MM.1S (cell line): ENCODE measurements at regions not wholly inside any gene's neighbourhood (a gene's known extent, or its start where the extent isn't known, plus 50 kb on each side); places are given as distances from the start of the nearest gene placed in this dataset.

Source experiments
- DNase-seq: peaks from one replicate; pipeline ENCODE4 v3.0.0-alpha.2; 2015
- H2AFZ ChIP-seq: fragments of 300-600 bp; sonication (generic); 2 replicates; pipeline ENCODE4 v1.6.0; 2016; ENCODE audit warnings: antibody characterized with exemption, low read length
- H3F3A ChIP-seq: fragments of 300-600 bp; sonication (generic); 2 replicates; pipeline ENCODE4 v1.6.1; 2016; ENCODE audit warnings: mild to moderate bottlenecking, antibody characterized with exemption, low read length, moderate library complexity, mixed read lengths; ENCODE audit not compliant: insufficient read depth
- H3K27ac ChIP-seq: fragments of 300-600 bp; sonication (generic); 2 replicates; pipeline ENCODE4 v1.5.1; 2016; ENCODE audit warnings: mild to moderate bottlenecking, low read length
- H3K27me3 ChIP-seq: fragments of 300-600 bp; sonication (generic); replicated peaks from 2 replicates; pipeline ENCODE4 v1.6.0; 2016; ENCODE audit warnings: low read length; ENCODE audit not compliant: insufficient read depth
- H3K36me3 ChIP-seq: fragments of 300-600 bp; sonication (generic); replicated peaks from 2 replicates; pipeline ENCODE4 v1.6.1; 2016; ENCODE audit warnings: mild to moderate bottlenecking, low read length, mixed read lengths; ENCODE audit not compliant: insufficient read depth
- H3K4me1 ChIP-seq: fragments of 300-600 bp; sonication (generic); 2 replicates; pipeline ENCODE4 v1.6.1; 2016; ENCODE audit warnings: low read length, mixed read lengths
- H3K4me2 ChIP-seq: fragments of 300-600 bp; sonication (generic); 2 replicates; pipeline ENCODE4 v1.6.0; 2016; ENCODE audit warnings: low read depth, low read length
- H3K4me3 ChIP-seq: fragments of 300-600 bp; sonication (generic); 2 replicates; pipeline ENCODE4 v1.5.1; 2016; ENCODE audit warnings: low read length, mixed read lengths
- H3K79me2 ChIP-seq: fragments of 300-600 bp; sonication (generic); 2 replicates; pipeline ENCODE4 v1.6.1; 2016; ENCODE audit warnings: mixed run types, low read length, mixed read lengths
- H3K9ac ChIP-seq: fragments of 300-600 bp; sonication (generic); 2 replicates; pipeline ENCODE4 v1.6.1; 2016; ENCODE audit warnings: low read length, mixed read lengths
- H3K9me2 ChIP-seq: fragments of 300-600 bp; sonication (generic); replicated peaks from 2 replicates; pipeline ENCODE4 v1.6.1; 2016; ENCODE audit warnings: mild to moderate bottlenecking, low read length, mixed read lengths; ENCODE audit not compliant: insufficient read depth
- H3K9me3 ChIP-seq: fragments of 300-600 bp; sonication (generic); replicated peaks from 2 replicates; pipeline ENCODE4 v1.6.1; 2016; ENCODE audit warnings: mild to moderate bottlenecking, low read length, mixed read lengths; ENCODE audit not compliant: insufficient read depth
- H4K20me1 ChIP-seq: fragments of 300-600 bp; sonication (generic); 2 replicates; pipeline ENCODE4 v1.6.1; 2016; ENCODE audit warnings: mild to moderate bottlenecking, low read length, moderate library complexity, mixed read lengths; ENCODE audit not compliant: insufficient read depth
- CTCF ChIP-seq: fragments of 300-600 bp; sonication (generic); IDR thresholded peaks from 2 replicates; pipeline ENCODE4 v1.5.1; 2016; ENCODE audit warnings: antibody characterized with exemption, low read length, mixed read lengths
- EZH2 ChIP-seq: fragments of 300-600 bp; sonication (generic); optimal IDR thresholded peaks from 2 replicates; pipeline ENCODE3; 2017; ENCODE audit warnings: low read depth, mild to moderate bottlenecking, antibody characterized with exemption, low read length, mixed read lengths
- EZH2phosphoT487 ChIP-seq: fragments of 300-600 bp; sonication (generic); IDR thresholded peaks from 2 replicates; pipeline ENCODE4 v1.6.1; 2018; ENCODE audit warnings: antibody characterized with exemption, low read length

DNA sequence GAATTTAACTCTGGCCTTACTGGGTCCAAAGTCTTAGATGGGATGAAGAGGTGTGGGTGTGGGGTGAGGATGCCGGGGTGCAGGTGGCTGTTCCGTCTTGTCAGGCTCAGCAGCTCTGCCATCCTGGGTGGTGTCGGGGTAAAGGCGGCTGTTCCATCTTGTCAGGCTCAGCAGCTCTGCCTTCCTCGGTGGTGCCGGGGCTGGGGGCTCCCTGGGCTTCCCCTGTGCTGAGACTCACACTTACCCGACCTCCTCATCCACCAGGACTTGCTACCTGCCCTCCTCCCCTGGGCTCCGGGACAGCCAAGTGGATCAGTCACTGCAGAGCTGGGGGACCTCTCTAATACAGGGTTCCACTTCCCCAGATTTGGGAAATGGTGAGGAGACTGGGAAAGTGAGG lies 244.3 kb upstream of the SHH start:
- H4K20me1 ChIP-seq = no peaks in the 10 kb centered on the region
- no peak overlapping the region for H3K4me2 ChIP-seq
- H3K4me3 ChIP-seq = no peak overlapping the region
- H3K9me3 ChIP-seq = no peaks in the 10 kb centered on the region
- no peak for DNase-seq
- no peak overlapping the region for H3K9ac ChIP-seq
- H2AFZ ChIP-seq = no peak overlapping the region
- H3F3A ChIP-seq = no peaks in the 10 kb centered on the region
- TF ChIP-seq EZH2phosphoT487 (no peak), EZH2 (no peak), CTCF (no peak)
- peaks cover 61% of the 10 kb centered on the region for H3K27me3 ChIP-seq
- no peaks in the 10 kb centered on the region for H3K36me3 ChIP-seq
- no peaks in the 10 kb centered on the region for H3K9me2 ChIP-seq
- H3K27ac ChIP-seq = no peak overlapping the region
- no peaks in the 10 kb centered on the region for H3K4me1 ChIP-seq
- no peaks in the 10 kb centered on the region for H3K79me2 ChIP-seq

- H3K27ac ChIP-seq = no peak overlapping the region
- H3K9me3 ChIP-seq = no peaks in the 10 kb centered on the region
- TF ChIP-seq EZH2 = no peak
- no peak for TF ChIP-seq CTCF
- TF ChIP-seq EZH2phosphoT487 = no peak
- H3F3A ChIP-seq = no peaks in the 10 kb centered on the region
- H2AFZ ChIP-seq = no peak overlapping the region
- H3K4me3 ChIP-seq = no peak overlapping the region
- no peaks in the 10 kb centered on the region for H3K79me2 ChIP-seq
- H3K27me3 ChIP-seq = peaks cover 56% of the 10 kb centered on the region
- no peaks in the 10 kb centered on the region for H3K9me2 ChIP-seq
- no peak for DNase-seq
- H3K36me3 ChIP-seq = no peaks in the 10 kb centered on the region
- no peaks in the 10 kb centered on the region for H3K4me1 ChIP-seq
- no peak overlapping the region for H3K4me2 ChIP-seq
- no peaks in the 10 kb centered on the region for H4K20me1 ChIP-seq
- H3K9ac ChIP-seq = no peak overlapping the region
Observed at GRCh38 chr7:156055206-156055822, 243.1 kb upstream of the SHH start.

DNA sequence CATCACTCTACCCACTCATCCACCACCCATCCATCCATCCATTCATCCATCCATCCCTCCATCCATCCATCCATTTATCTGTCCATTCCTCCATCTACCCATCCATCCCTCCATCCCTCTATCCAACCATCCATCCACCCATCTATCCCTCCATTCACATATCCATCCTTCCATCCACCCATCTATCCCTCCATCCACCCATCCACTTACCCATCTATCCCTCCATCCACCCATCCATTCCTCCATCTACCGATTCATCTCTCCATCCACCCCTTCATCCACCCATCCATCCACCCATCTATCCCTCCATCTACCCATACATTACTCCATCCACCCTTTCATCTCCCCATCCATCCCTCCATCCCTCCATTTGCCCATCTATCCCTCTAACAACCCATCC lies 239.6 kb upstream of the SHH start:
- Histone ChIP-seq H3K27ac (no peak overlapping the region), H2AFZ (no peak overlapping the region), H3K4me2 (no peak overlapping the region), H3K9me2 (no peaks in the 10 kb centered on the region), H3K4me1 (no peaks in the 10 kb centered on the region), H4K20me1 (no peaks in the 10 kb centered on the region), H3K4me3 (no peak overlapping the region), H3K27me3 (peaks cover 42% of the 10 kb centered on the region), H3K9ac (no peak overlapping the region), H3K79me2 (no peaks in the 10 kb centered on the region), H3F3A (no peaks in the 10 kb centered on the region), H3K9me3 (no peaks in the 10 kb centered on the region), H3K36me3 (no peaks in the 10 kb centered on the region)
- TF ChIP-seq EZH2 = no peak
- no peak for TF ChIP-seq EZH2phosphoT487
- TF ChIP-seq CTCF = no peak
- no peak for DNase-seq
